Tibial artery (tissue), 4 donors: ENCODE measurements at regions not wholly inside any gene's neighbourhood (a gene's known extent, or its start where the extent isn't known, plus 50 kb on each side); places are given as distances from the start of the nearest gene placed in this dataset.

ENCODE experiments used
- DNase-seq, 2 donors: peaks; one replicate each; pipeline ENCODE4 v3.0.0-alpha.2; 2019
- H3K27ac ChIP-seq, 2 donors: fragments of 200-600 bp; sonication (generic) in 1 of 2; 1 replicate in 1 of 2; 2 replicates in 1 of 2; pipeline ENCODE4 v1.5.1; 2018 to 2019; ENCODE audit warnings: mild to moderate bottlenecking in 1 of 2
- H3K27me3 ChIP-seq, 2 donors: fragments of 200-600 bp; sonication (generic) in 1 of 2; one replicate each; pipeline versions ENCODE4 v1.5.1 to v1.6.0; 2016 to 2019
- H3K36me3 ChIP-seq, 3 donors: fragments of 200-600 bp; sonication (generic) in 2 of 3; one replicate each; pipeline ENCODE4 v1.5.1; 2016 to 2019; ENCODE audit warnings: mild to moderate bottlenecking in 2 of 3
- H3K4me1 ChIP-seq, 4 donors: fragments of 200-600 bp; sonication (generic) in 2 of 4; 1 replicate in 3 of 4; 2 replicates in 1 of 4; pipeline ENCODE4 v1.5.1; 2016 to 2019
- H3K4me3 ChIP-seq, 2 donors: fragments of 200-600 bp; sonication (generic) in 1 of 2; 1 replicate in 1 of 2; 2 replicates in 1 of 2; pipeline ENCODE4 v1.5.1; 2018 to 2019; ENCODE audit warnings: mild to moderate bottlenecking in 2 of 2
- H3K9me3 ChIP-seq, 3 donors: fragments of 200-600 bp; sonication (generic) in 1 of 3; one replicate each; pipeline ENCODE4 v1.5.1; 2016 to 2019
- intact Hi-C: fragments of 100-400 bp; cut with DNase I; formaldehyde crosslinking; loops from one replicate; pipeline ENCODE4 v1.15.0; 2023; ENCODE audit warnings: low total_unique reads
- TF ChIP-seq, protein P1 (sequence below), 2 experiments: fragments of 200-600 bp in 1 of 2; fragments of 450-650 bp in 1 of 2; IDR thresholded peaks; one replicate each; pipeline ENCODE4 v1.5.1; 2017 to 2019; ENCODE audit warnings: antibody characterized with exemption in 2 of 2, mild to moderate bottlenecking in 1 of 2, moderate library complexity in 1 of 2

DNA sequence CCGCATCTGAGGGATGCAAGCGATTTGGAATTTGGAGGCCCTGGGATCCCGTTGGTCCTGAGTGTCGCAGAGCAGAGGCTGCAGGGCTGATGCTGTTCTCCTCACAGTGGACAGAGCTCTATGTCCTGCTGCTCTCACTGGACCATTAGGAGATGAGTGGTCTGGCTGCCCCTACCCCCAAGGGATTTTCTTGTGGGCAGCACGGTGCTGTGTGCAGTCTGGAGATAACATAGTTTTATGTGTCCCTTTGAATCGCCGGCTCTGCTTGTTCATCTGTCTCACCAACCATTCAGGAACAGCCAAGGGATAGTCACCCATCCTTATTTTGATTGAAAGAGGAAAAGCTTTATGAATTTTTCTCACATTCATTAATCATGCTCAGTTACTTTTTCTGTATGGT is 49.9 kb downstream of the CHRM3 start:
- H3K9me3 ChIP-seq, result no peaks in the 10 kb centered on the region
- H3K36me3 ChIP-seq, result no peaks in the 10 kb centered on the region
- no peak overlapping the region for H3K27ac ChIP-seq
- no peaks in the 10 kb centered on the region for H3K4me1 ChIP-seq
- intact Hi-C loops, result no loop called here
- H3K4me3 ChIP-seq, result no peak overlapping the region
- TF ChIP-seq, protein P1, sequence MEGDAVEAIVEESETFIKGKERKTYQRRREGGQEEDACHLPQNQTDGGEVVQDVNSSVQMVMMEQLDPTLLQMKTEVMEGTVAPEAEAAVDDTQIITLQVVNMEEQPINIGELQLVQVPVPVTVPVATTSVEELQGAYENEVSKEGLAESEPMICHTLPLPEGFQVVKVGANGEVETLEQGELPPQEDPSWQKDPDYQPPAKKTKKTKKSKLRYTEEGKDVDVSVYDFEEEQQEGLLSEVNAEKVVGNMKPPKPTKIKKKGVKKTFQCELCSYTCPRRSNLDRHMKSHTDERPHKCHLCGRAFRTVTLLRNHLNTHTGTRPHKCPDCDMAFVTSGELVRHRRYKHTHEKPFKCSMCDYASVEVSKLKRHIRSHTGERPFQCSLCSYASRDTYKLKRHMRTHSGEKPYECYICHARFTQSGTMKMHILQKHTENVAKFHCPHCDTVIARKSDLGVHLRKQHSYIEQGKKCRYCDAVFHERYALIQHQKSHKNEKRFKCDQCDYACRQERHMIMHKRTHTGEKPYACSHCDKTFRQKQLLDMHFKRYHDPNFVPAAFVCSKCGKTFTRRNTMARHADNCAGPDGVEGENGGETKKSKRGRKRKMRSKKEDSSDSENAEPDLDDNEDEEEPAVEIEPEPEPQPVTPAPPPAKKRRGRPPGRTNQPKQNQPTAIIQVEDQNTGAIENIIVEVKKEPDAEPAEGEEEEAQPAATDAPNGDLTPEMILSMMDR (IDR thresholded peaks at IDR 0.05), result no peak
- DNase-seq, result no peak
- no peaks in the 10 kb centered on the region for H3K27me3 ChIP-seq

DNA sequence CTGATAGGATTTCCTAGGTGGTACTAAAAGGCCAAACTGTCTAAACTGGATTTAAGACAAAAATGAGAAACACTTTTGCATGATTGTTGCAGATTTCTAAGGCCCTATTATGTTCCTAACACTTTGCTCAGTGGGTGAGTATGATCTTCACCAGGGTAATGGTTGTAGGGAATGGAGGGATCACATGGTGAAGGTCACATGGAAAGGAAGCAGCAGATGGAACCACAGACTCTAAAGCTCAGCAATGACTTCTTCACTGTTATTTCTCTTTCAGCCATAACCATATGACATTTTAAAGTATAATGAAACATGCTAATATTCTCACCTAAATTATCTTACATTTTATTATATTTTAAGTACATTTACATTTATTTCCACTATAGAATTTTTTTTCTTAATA is 51.5 kb downstream of the CHRM3 start:
- H3K9me3 ChIP-seq, result no peaks in the 10 kb centered on the region
- no peak for DNase-seq
- no peak overlapping the region for H3K27ac ChIP-seq
- intact Hi-C loops, result no loop called here
- no peak overlapping the region for H3K4me3 ChIP-seq
- no peaks in the 10 kb centered on the region for H3K36me3 ChIP-seq
- TF ChIP-seq, protein P1 (IDR thresholded peaks at IDR 0.05), result no peak
- H3K27me3 ChIP-seq, result no peaks in the 10 kb centered on the region
- no peaks in the 10 kb centered on the region for H3K4me1 ChIP-seq

DNA sequence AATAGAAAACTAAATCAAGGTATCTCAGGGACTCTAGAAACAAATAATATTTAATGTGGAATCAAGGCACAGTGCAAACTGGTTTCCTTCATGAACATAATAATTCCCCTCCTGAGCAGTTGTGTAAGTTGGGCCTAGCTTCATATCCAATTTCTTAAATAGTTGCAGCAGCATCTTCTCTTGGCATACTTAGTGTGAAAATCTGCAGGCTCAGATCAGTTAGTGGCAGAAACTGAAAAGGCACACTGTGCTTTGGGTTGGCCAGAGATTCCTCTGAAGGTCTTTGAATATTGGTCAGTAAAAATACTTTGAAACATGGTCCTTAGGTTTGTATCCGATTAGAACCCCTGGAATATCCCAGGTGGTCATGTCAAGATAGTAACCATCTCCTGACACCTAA is 52.5 kb downstream of the CHRM3 start:
- Histone ChIP-seq H3K36me3 (no peaks in the 10 kb centered on the region), H3K27me3 (no peaks in the 10 kb centered on the region), H3K4me3 (no peak overlapping the region), H3K4me1 (no peaks in the 10 kb centered on the region), H3K27ac (no peak overlapping the region), H3K9me3 (no peaks in the 10 kb centered on the region)
- DNase-seq, result no peak
- intact Hi-C loops, result no loop called here
- TF ChIP-seq, protein P1 (IDR thresholded peaks at IDR 0.05), result no peak

DNA sequence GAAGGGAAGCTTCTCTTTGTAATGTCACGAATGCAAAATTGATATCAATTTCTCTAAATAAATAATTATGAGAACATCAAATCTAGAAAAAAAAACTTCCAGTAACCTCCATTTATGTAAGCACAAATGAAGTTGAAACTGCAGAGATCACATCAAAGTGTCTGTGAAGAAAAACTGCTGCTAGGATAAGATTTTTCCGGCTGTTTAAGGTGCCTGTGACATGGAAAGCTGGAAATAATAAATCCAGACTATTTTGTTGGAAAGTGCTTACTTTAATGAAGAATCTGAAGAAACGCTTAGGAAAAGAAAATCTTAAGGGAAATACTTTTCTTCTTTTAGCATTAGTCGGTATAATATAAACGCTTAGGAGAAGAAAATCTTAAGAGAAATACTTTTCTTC is 57.0 kb downstream of the CHRM3 start:
- DNase-seq, result no peak
- Histone ChIP-seq H3K27ac (no peak overlapping the region), H3K9me3 (no peaks in the 10 kb centered on the region), H3K4me1 (no peaks in the 10 kb centered on the region), H3K36me3 (no peaks in the 10 kb centered on the region), H3K27me3 (no peaks in the 10 kb centered on the region), H3K4me3 (no peak overlapping the region)
- intact Hi-C loops, result no loop called here
- TF ChIP-seq, protein P1 (IDR thresholded peaks at IDR 0.05), result no peak

DNA sequence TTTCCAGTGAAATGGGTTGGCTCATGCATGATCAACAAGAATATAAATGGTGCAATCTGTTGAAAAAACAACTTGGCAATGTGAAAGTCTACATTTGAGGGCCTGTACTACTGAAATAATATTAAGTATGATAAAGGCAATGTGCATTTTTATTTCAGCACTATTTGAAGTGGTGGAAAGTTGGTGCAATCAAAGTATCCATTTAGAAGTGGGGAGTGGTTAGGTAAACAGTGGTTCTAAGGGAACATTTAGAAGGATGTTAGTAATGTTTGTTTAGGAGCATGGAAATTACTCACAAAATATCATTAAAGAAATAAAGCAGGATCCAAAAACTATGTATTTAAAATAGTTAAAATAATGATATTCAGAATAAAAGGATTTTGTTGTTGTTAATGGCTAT is 60.2 kb downstream of the CHRM3 start:
- DNase-seq, result no peak
- no peaks in the 10 kb centered on the region for H3K36me3 ChIP-seq
- no peaks in the 10 kb centered on the region for H3K27me3 ChIP-seq
- TF ChIP-seq, protein P1 (IDR thresholded peaks at IDR 0.05), result no peak
- intact Hi-C loops, result loop anchor here (5.0 kb wide), 1 partner anchor 1966 kb away; no protein-coding TSS in a partner anchor
- H3K9me3 ChIP-seq, result no peaks in the 10 kb centered on the region
- no peak overlapping the region for H3K4me3 ChIP-seq
- H3K27ac ChIP-seq, result no peak overlapping the region
- no peaks in the 10 kb centered on the region for H3K4me1 ChIP-seq

DNA sequence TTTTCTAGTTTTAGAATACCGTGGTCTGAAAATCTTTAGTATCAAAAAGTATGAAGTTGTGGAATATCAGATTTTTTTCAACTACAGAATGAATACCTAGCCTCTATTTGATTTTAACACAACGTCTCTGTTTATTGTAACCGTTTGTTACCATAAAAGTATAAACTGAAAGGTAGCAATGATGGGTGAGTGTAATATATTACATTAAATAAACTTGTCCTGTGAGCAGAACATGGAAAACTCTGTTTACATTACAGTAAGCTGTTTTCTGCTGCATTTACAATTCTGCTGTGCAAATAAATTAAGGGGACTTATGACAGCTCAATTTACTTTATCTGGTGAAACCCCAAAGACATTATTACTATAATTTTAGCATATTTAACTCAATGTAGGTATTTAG is 62.5 kb downstream of the CHRM3 start:
- intact Hi-C loops, result loop anchor here (5.0 kb wide), 1 partner anchor 1963 kb away; no protein-coding TSS in a partner anchor
- no peak for DNase-seq

More for the DNA sequence above, 62.5 kb downstream of the CHRM3 start:
- H3K27ac ChIP-seq, result no peak overlapping the region
- no peaks in the 10 kb centered on the region for H3K4me1 ChIP-seq
- TF ChIP-seq, protein P1 (IDR thresholded peaks at IDR 0.05), result no peak
- H3K4me3 ChIP-seq, result no peak overlapping the region
- no peaks in the 10 kb centered on the region for H3K36me3 ChIP-seq
- no peaks in the 10 kb centered on the region for H3K9me3 ChIP-seq
- no peaks in the 10 kb centered on the region for H3K27me3 ChIP-seq
